HepG2 (cell line): ENCODE measurements at regions not wholly inside any gene's neighbourhood (a gene's known extent, or its start where the extent isn't known, plus 50 kb on each side); places are given as distances from the start of the nearest gene placed in this dataset.

ENCODE experiments used
- ATAC-seq: fragments of 200-7000 bp; cut with Tn5 transposase; 3 replicates; pipeline ENCODE4 v1.9.1; 2020; ENCODE audit warnings: mild to moderate bottlenecking, moderate library complexity
- BruUV-seq: library from RNA; stranded (reverse); fragments of 400-500 nt; replicated peaks from 2 replicates; lab custom pipeline; 2021; lab: Mats Ljungman, UMichigan
- CTCF ChIA-PET: fragments of 300-600 bp; formaldehyde crosslinking; extraction: SDS; loops from one replicate; lab custom pipeline; 2021; ENCODE audit warnings: low total read pairs, inconsistent platforms, low intra/inter-chr PET ratio; lab: Yijun Ruan, JAX
- POLR2A ChIA-PET: fragments of 350-600 bp; sonication (Branson Sonifier 250); formaldehyde crosslinking; loops from one replicate; lab custom pipeline; 2020; ENCODE audit warnings: antibody characterized with exemption, inconsistent platforms; lab: Yijun Ruan, JAX
- DNase-seq: peaks from one replicate; pipeline ENCODE4 v3.0.0-alpha.2; 2015; ENCODE audit warnings: low spot score
- FAIRE-seq: peaks from 3 replicates; lab custom pipeline; 2011; peaks lifted over from hg19 to GRCh38; lab: Jason Lieb, UNC
- H2AFZ ChIP-seq: one replicate; pipeline ENCODE4 v1.6.1; 2011; ENCODE audit warnings: low read length, inconsistent platforms
- H3K27ac ChIP-seq: fragments of 300-600 bp; 3 replicates; pipeline ENCODE4 v1.8.0; 2011; ENCODE audit warnings: mixed run types, mild to moderate bottlenecking, mixed read lengths, low read length, inconsistent platforms; ENCODE audit not compliant: insufficient read depth; ENCODE audit errors: extremely low read length
- H3K27me3 ChIP-seq, 2 experiments: fragments of 200-600 bp in 1 of 2; 2 replicates in 1 of 2; 3 replicates in 1 of 2; pipeline versions ENCODE4 v1.6.0 to v1.8.0; 2011; ENCODE audit warnings: low read length in 2 of 2, mild to moderate bottlenecking in 2 of 2, moderate library complexity in 2 of 2, inconsistent platforms in 1 of 2; ENCODE audit not compliant: insufficient read depth in 2 of 2, control insufficient read depth in 1 of 2
- H3K36me3 ChIP-seq, 2 experiments: fragments of 200-600 bp in 1 of 2; replicated peaks in 1 of 2; 2 replicates in 1 of 2; 3 replicates in 1 of 2; pipeline versions ENCODE4 v1.5.1 to v1.8.0; 2011; ENCODE audit warnings: low read length in 2 of 2, inconsistent platforms in 1 of 2; ENCODE audit not compliant: insufficient read depth in 2 of 2, control insufficient read depth in 1 of 2
- H3K4me1 ChIP-seq: 2 replicates; pipeline ENCODE4 v1.5.1; 2012; ENCODE audit warnings: low read length, inconsistent platforms; ENCODE audit not compliant: insufficient read depth
- H3K4me2 ChIP-seq: 2 replicates; pipeline ENCODE4 v1.6.0; 2011; ENCODE audit warnings: low read depth, low read length, inconsistent platforms
- H3K4me3 ChIP-seq, 3 experiments: fragments of 200-600 bp in 1 of 3; sonication (generic), shearing (Covaris generic) in 1 of 3; replicated peaks in 1 of 3; 2 replicates each; pipeline ENCODE4 v1.5.1; 2011 to 2016; ENCODE audit warnings: low read length in 3 of 3, inconsistent platforms in 2 of 3, low read depth in 2 of 3, mild to moderate bottlenecking in 2 of 3, control low read depth in 1 of 3, mixed read lengths in 1 of 3; ENCODE audit not compliant: insufficient read depth in 1 of 3
- H3K79me2 ChIP-seq: one replicate; pipeline ENCODE4 v1.6.1; 2011; ENCODE audit warnings: low read length, inconsistent platforms; ENCODE audit not compliant: insufficient read depth
- H3K9ac ChIP-seq: 2 replicates; pipeline ENCODE4 v1.6.0; 2011; ENCODE audit warnings: mild to moderate bottlenecking, low read depth, low read length, inconsistent platforms; ENCODE audit not compliant: insufficient read depth
- H3K9me3 ChIP-seq: 2 replicates; pipeline ENCODE4 v1.5.1; 2012; ENCODE audit warnings: mild to moderate bottlenecking, low read length
- H4K20me1 ChIP-seq: 2 replicates; pipeline ENCODE4 v1.6.0; 2011; ENCODE audit warnings: inconsistent platforms, mild to moderate bottlenecking, low read length, moderate library complexity; ENCODE audit not compliant: insufficient read depth
- DNMT3B ChIP-seq: conservative IDR thresholded peaks from 2 replicates; pipeline ENCODE4 v1.6.1; 2016; ENCODE audit warnings: missing biosample characterization, control low read depth
- KDM3A ChIP-seq: IDR thresholded peaks from 2 replicates; pipeline ENCODE4 v1.6.1; 2018; ENCODE audit warnings: low read depth, missing compliant biosample characterization
- MBNL3 ChIP-seq: fragments of 250-450 bp; sonication (Bioruptor Pico); conservative IDR thresholded peaks from 2 replicates; pipeline ENCODE4 v1.8.0; 2022; ENCODE audit warnings: mild to moderate bottlenecking, inconsistent platforms
- ZBTB40 ChIP-seq, 2 experiments: fragments of 450-650 bp in 1 of 2; sonication (generic) in 1 of 2; formaldehyde crosslinking in 1 of 2; IDR thresholded peaks; 2 replicates each; pipeline versions ENCODE4 v1.6.1 to v1.8.0; 2016 to 2022; ENCODE audit warnings: antibody characterized with exemption in 1 of 2, mild to moderate bottlenecking in 1 of 2, missing genetic modification reagents in 1 of 2
- ZNF329 ChIP-seq: sonication (generic); formaldehyde crosslinking; IDR thresholded peaks from 2 replicates; pipeline ENCODE4 v1.9.0; 2021; ENCODE audit warnings: low read depth, mild to moderate bottlenecking, missing genetic modification reagents
- ZNF737 ChIP-seq: sonication (generic); formaldehyde crosslinking; IDR thresholded peaks from 2 replicates; pipeline ENCODE4 v1.5.0; 2020; ENCODE audit warnings: missing genetic modification reagents, mild to moderate bottlenecking, borderline replicate concordance
- ZSCAN20 ChIP-seq: sonication (generic); formaldehyde crosslinking; IDR thresholded peaks from 2 replicates; pipeline ENCODE4 v1.4.0; 2020; ENCODE audit warnings: missing genetic modification reagents, mild to moderate bottlenecking, borderline replicate concordance
- WGBS: methylation state at CpG from one replicate; pipeline ENCODE4 v1.1.6; 2017; ENCODE audit warnings: low lambda C conversion rate; 5-methylcytosine and 5-hydroxymethylcytosine counted together
- in situ Hi-C: cut with HindIII; loops from 2 replicates; pipeline ENCODE4 v1.10.0; 2017; ENCODE audit warnings: low pct_unique_long_range_greater_than_20kb; ENCODE audit not compliant: extremely low pct_ligation_motif_present
- intact Hi-C: fragments of 100-400 bp; cut with micrococcal nuclease; formaldehyde crosslinking; loops from one replicate; pipeline ENCODE4 v1.10.0; 2022; ENCODE audit not compliant: unreplicated experiment
- TF ChIP-seq, protein P1 (sequence below): sonication (generic); formaldehyde crosslinking; IDR thresholded peaks from 2 replicates; pipeline ENCODE4 v1.8.1; 2022; ENCODE audit warnings: mild to moderate bottlenecking, missing genetic modification reagents
- TF ChIP-seq, protein P2 (sequence below): conservative IDR thresholded peaks from 2 replicates; pipeline ENCODE4 v1.6.1; 2018; ENCODE audit warnings: missing genetic modification reagents
- TF ChIP-seq, protein P3 (sequence below): sonication (generic); formaldehyde crosslinking; IDR thresholded peaks from 2 replicates; pipeline ENCODE4 v1.4.0; 2020; ENCODE audit warnings: missing genetic modification reagents; ENCODE audit errors: not compliant biosample characterization

- no peak overlapping the region for H3K27ac ChIP-seq
- in situ Hi-C loops (no loop called here), intact Hi-C loops (no loop called here)
- no peak overlapping the region for H3K4me2 ChIP-seq
- H3K79me2 ChIP-seq = no peaks in the 10 kb centered on the region
- no TSS peak for BruUV-seq
- ChIA-PET POLR2A (no interaction called here), CTCF (no interaction called here)
- DNase-seq (no peak), ATAC-seq (no peak), FAIRE-seq (no peak)
- WGBS = 2% methylated on average over 1 of the region's 1 CpG
- no peak overlapping the region for H2AFZ ChIP-seq
- no peaks in the 10 kb centered on the region for H3K36me3 ChIP-seq
- H3K9me3 ChIP-seq = peaks cover 95% of the 10 kb centered on the region
- TF ChIP-seq, protein P1, sequence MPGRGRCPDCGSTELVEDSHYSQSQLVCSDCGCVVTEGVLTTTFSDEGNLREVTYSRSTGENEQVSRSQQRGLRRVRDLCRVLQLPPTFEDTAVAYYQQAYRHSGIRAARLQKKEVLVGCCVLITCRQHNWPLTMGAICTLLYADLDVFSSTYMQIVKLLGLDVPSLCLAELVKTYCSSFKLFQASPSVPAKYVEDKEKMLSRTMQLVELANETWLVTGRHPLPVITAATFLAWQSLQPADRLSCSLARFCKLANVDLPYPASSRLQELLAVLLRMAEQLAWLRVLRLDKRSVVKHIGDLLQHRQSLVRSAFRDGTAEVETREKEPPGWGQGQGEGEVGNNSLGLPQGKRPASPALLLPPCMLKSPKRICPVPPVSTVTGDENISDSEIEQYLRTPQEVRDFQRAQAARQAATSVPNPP (CRISPR knock-in tag) = no peak
- no peak for TF ChIP-seq MBNL3
- TF ChIP-seq, protein P2, sequence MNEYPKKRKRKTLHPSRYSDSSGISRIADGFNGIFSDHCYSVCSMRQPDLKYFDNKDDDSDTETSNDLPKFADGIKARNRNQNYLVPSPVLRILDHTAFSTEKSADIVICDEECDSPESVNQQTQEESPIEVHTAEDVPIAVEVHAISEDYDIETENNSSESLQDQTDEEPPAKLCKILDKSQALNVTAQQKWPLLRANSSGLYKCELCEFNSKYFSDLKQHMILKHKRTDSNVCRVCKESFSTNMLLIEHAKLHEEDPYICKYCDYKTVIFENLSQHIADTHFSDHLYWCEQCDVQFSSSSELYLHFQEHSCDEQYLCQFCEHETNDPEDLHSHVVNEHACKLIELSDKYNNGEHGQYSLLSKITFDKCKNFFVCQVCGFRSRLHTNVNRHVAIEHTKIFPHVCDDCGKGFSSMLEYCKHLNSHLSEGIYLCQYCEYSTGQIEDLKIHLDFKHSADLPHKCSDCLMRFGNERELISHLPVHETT = no peak
- no peak for TF ChIP-seq ZBTB40 (IDR thresholded peaks at IDR 0.05)
- no peak for TF ChIP-seq ZBTB40 (CRISPR knock-in tag; IDR thresholded peaks at IDR 0.05)
- TF ChIP-seq ZNF329 (CRISPR knock-in tag) = no peak
- TF ChIP-seq, protein P3, sequence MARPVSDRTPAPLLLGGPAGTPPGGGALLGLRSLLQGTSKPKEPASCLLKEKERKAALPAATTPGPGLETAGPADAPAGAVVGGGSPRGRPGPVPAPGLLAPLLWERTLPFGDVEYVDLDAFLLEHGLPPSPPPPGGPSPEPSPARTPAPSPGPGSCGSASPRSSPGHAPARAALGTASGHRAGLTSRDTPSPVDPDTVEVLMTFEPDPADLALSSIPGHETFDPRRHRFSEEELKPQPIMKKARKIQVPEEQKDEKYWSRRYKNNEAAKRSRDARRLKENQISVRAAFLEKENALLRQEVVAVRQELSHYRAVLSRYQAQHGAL (CRISPR knock-in tag) = no peak
- TF ChIP-seq ZNF737 (CRISPR knock-in tag) = no peak
- TF ChIP-seq DNMT3B = no peak
- TF ChIP-seq KDM3A (CRISPR knock-in tag) = no peak
- no peak for TF ChIP-seq ZSCAN20 (CRISPR knock-in tag)
- no peak overlapping the region for H3K4me3 ChIP-seq
- no peaks in the 10 kb centered on the region for H3K27me3 ChIP-seq
- no peak overlapping the region for H3K9ac ChIP-seq
- H3K4me1 ChIP-seq = no peaks in the 10 kb centered on the region
- no peaks in the 10 kb centered on the region for H4K20me1 ChIP-seq
Observed at GRCh38 chr14:28061006-28061405, 705.6 kb upstream of the FOXG1 start.
